Endothelial cell (in vitro differentiated cells): ENCODE measurements at regions not wholly inside any gene's neighbourhood (a gene's known extent, or its start where the extent isn't known, plus 50 kb on each side); places are given as distances from the start of the nearest gene placed in this dataset.

Source experiments
- DNase-seq: peaks from one replicate; pipeline ENCODE4 v3.0.0; 2021; ENCODE audit warnings: low spot score
- H3K27ac Mint-ChIP-seq: one replicate; pipeline ENCODE4 v1.8.0; 2021; ENCODE audit warnings: mixed read lengths, inconsistent platforms; ENCODE audit not compliant: unreplicated experiment
- H3K27me3 Mint-ChIP-seq: one replicate; pipeline ENCODE4 v1.8.0; 2021; ENCODE audit warnings: mild to moderate bottlenecking, moderate library complexity, mixed read lengths, inconsistent platforms; ENCODE audit not compliant: unreplicated experiment
- H3K36me3 Mint-ChIP-seq: one replicate; pipeline ENCODE4 v1.8.0; 2021; ENCODE audit warnings: mild to moderate bottlenecking, low read depth, mixed read lengths, inconsistent platforms; ENCODE audit not compliant: unreplicated experiment
- H3K4me1 Mint-ChIP-seq: one replicate; pipeline ENCODE4 v1.8.0; 2021; ENCODE audit warnings: mild to moderate bottlenecking, mixed read lengths, inconsistent platforms; ENCODE audit not compliant: unreplicated experiment
- H3K4me3 Mint-ChIP-seq: one replicate; pipeline ENCODE4 v1.8.0; 2021; ENCODE audit warnings: mild to moderate bottlenecking, mixed read lengths, inconsistent platforms; ENCODE audit not compliant: unreplicated experiment
- H3K9me3 Mint-ChIP-seq: one replicate; pipeline ENCODE4 v1.8.0; 2021; ENCODE audit warnings: mixed read lengths, inconsistent platforms; ENCODE audit not compliant: unreplicated experiment
- TF ChIP-seq, protein P1 (sequence below): fragments of 200-600 bp; sonication (generic); IDR thresholded peaks from one replicate; pipeline ENCODE4 v1.5.0; 2021; ENCODE audit warnings: antibody characterized with exemption; ENCODE audit not compliant: unreplicated experiment

GRCh38 chr4:144351306-144351705, 210.8 kb upstream of the GYPA start:
- no peak for DNase-seq
- Mint-ChIP-seq H3K4me3 (no peak overlapping the region), H3K4me1 (peaks cover 18% of the 10 kb centered on the region), H3K27ac (no peak overlapping the region), H3K27me3 (peaks cover 5% of the 10 kb centered on the region), H3K36me3 (no peaks in the 10 kb centered on the region), H3K9me3 (no peaks in the 10 kb centered on the region)
- TF ChIP-seq, protein P1, sequence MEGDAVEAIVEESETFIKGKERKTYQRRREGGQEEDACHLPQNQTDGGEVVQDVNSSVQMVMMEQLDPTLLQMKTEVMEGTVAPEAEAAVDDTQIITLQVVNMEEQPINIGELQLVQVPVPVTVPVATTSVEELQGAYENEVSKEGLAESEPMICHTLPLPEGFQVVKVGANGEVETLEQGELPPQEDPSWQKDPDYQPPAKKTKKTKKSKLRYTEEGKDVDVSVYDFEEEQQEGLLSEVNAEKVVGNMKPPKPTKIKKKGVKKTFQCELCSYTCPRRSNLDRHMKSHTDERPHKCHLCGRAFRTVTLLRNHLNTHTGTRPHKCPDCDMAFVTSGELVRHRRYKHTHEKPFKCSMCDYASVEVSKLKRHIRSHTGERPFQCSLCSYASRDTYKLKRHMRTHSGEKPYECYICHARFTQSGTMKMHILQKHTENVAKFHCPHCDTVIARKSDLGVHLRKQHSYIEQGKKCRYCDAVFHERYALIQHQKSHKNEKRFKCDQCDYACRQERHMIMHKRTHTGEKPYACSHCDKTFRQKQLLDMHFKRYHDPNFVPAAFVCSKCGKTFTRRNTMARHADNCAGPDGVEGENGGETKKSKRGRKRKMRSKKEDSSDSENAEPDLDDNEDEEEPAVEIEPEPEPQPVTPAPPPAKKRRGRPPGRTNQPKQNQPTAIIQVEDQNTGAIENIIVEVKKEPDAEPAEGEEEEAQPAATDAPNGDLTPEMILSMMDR: no peak

- Mint-ChIP-seq H3K4me3 (no peak overlapping the region), H3K27ac (no peak overlapping the region), H3K36me3 (no peaks in the 10 kb centered on the region), H3K27me3 (peaks cover 5% of the 10 kb centered on the region), H3K9me3 (no peaks in the 10 kb centered on the region), H3K4me1 (peaks cover 31% of the 10 kb centered on the region)
- DNase-seq: no peak
- TF ChIP-seq, protein P1: no peak
Measured at GRCh38 chr4:144353292-144353691, 212.8 kb upstream of the GYPA start.

DNA sequence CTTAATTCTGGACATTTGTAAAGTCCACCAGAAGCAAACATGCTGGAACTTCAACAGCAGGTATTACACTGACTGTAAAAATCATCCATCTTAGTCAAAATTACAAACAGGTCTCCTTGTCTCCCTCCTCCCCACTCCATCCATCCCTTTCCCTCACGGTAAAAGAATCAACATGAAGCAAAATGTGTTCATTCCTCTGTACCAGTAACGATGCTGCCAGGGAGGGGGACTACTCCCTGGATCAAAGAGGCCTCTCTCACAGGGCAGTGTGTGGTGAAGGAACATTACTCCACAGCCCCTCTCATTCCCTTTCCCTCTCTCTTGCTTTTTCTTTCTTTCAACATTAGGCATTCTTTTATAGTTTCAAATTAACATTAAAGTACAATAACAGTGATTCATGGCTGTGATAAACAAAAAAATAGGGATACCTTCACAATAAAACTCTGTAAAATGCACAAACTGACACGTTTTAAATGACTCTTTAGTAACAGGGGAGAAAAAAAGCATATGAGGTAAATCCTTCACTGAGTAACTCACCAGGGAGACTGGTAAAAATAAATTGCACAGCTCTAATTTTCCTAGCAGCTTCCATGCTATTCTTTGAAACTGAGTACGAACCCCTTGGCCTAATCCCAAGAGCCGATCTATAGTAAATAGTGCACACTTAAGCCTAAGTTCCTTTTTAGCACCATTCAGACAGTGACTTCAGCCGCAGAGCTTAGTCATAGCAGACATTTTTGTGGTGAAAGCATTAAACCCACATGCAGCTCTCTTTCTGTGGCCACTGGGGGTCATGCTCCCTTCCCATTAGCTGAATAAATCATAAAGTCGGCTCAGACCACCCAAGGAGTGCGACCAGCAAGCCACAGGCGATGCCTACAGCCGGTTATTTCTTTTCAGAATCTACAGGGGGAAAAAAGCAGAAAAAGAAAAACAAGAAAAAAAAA, 215.6 kb upstream of the GYPA start:
- no peak overlapping the region for H3K4me3 Mint-ChIP-seq
- no peaks in the 10 kb centered on the region for H3K9me3 Mint-ChIP-seq
- peaks cover 5% of the 10 kb centered on the region for H3K27me3 Mint-ChIP-seq
- peaks cover 34% of the 10 kb centered on the region for H3K4me1 Mint-ChIP-seq
- TF ChIP-seq, protein P1: no peak
- peak overlapping the region; percentile 92 for H3K27ac Mint-ChIP-seq
- DNase-seq: peak; percentile 31
- H3K36me3 Mint-ChIP-seq: no peaks in the 10 kb centered on the region

GRCh38 chr4:144356941-144357381, 216.4 kb upstream of the GYPA start:
- Mint-ChIP-seq H3K4me3 (peak overlapping the region; percentile 10), H3K36me3 (no peaks in the 10 kb centered on the region), H3K27ac (peak overlapping the region; percentile 92), H3K27me3 (peaks cover 5% of the 10 kb centered on the region), H3K9me3 (no peaks in the 10 kb centered on the region), H3K4me1 (peaks cover 34% of the 10 kb centered on the region)
- TF ChIP-seq, protein P1: no peak
- peak; percentile 19 for DNase-seq

DNA sequence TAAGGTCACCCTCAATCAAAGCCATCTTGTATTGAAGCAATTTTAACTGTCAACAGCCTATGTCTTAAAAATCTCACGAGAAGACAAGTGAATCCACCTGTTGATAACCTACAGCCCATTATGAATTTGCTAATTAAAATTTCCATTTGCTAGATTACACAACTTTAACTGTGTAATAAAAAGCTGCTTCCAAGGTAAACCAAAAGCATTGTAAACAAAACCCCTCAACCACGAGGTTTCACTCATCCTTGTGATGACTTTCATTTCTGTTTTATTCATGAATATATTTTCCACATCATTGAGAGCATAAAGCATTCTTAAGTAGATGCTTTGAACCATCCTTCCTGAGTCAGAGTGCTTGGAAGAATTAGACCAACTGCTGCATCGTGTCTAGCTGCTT, 217.5 kb upstream of the GYPA start:
- Mint-ChIP-seq H3K27me3 (peaks cover 5% of the 10 kb centered on the region), H3K36me3 (no peaks in the 10 kb centered on the region), H3K27ac (no peak overlapping the region), H3K9me3 (no peaks in the 10 kb centered on the region), H3K4me3 (no peak overlapping the region), H3K4me1 (peaks cover 34% of the 10 kb centered on the region)
- DNase-seq: no peak
- TF ChIP-seq, protein P1: no peak
